ENCODE measurements at regions not wholly inside any gene's neighbourhood (a gene's known extent, or its start where the extent isn't known, plus 50 kb on each side); places are given as distances from the start of the nearest gene placed in this dataset.
A peak's percentile ranks its signal among the peaks of the same experiment; 100 is the strongest.

GRCh38 chr9:13665418-13666066 is 386.1 kb upstream of the MPDZ start:
- H3K27ac ChIP-seq: no peak overlapping the region
- no peaks in the 10 kb centered on the region for H3K4me1 ChIP-seq
- DNase-seq: no peak
- no peaks in the 10 kb centered on the region for H3K9me3 ChIP-seq
- no peak overlapping the region for H3K4me3 ChIP-seq (replicated peaks in 1 of 3)
- no peaks in the 10 kb centered on the region for H3K36me3 ChIP-seq
- 94 to 95% methylated on average over 4 of the region's 4 CpGs for WGBS, 2 donors
- intact Hi-C loops (cut with DNase I): no loop called here
- no peaks in the 10 kb centered on the region for H3K27me3 ChIP-seq
- no peak for TF ChIP-seq POLR2A (IDR thresholded peaks at IDR 0.05)
- no peak for TF ChIP-seq CTCF (IDR thresholded peaks at IDR 0.05)

GRCh38 chr9:13661014-13661413 is 381.5 kb upstream of the MPDZ start:
- Histone ChIP-seq H3K27ac (peak overlapping the region in 1 of 3 donors; percentile 24), H3K4me3 (replicated peaks in 1 of 3) (no peak overlapping the region), H3K36me3 (no peaks in the 10 kb centered on the region), H3K4me1 (no peaks in the 10 kb centered on the region), H3K27me3 (no peaks in the 10 kb centered on the region), H3K9me3 (no peaks in the 10 kb centered on the region)
- no peak for TF ChIP-seq POLR2A (IDR thresholded peaks at IDR 0.05)
- TF ChIP-seq CTCF (IDR thresholded peaks at IDR 0.05): no peak
- DNase-seq: no peak
- WGBS, 2 donors: 81 to 89% methylated on average over 3 of the region's 3 CpGs
- intact Hi-C loops (cut with DNase I): no loop called here

- H3K27me3 ChIP-seq: no peaks in the 10 kb centered on the region
- 79% methylated on average over 6 of the region's 6 CpGs for WGBS, 2 donors
- H3K27ac ChIP-seq: no peak overlapping the region
- H3K4me1 ChIP-seq: no peaks in the 10 kb centered on the region
- DNase-seq: no peak
- intact Hi-C loops (cut with DNase I): no loop called here
- TF ChIP-seq POLR2A (IDR thresholded peaks at IDR 0.05) (no peak), CTCF (IDR thresholded peaks at IDR 0.05) (no peak)
- no peaks in the 10 kb centered on the region for H3K9me3 ChIP-seq
- H3K36me3 ChIP-seq: no peaks in the 10 kb centered on the region
- no peak overlapping the region for H3K4me3 ChIP-seq (replicated peaks in 1 of 3)
Measured at GRCh38 chr9:13651969-13652663, 372.6 kb upstream of the MPDZ start.

- Histone ChIP-seq H3K27me3 (no peaks in the 10 kb centered on the region), H3K4me3 (replicated peaks in 1 of 3) (no peak overlapping the region), H3K36me3 (no peaks in the 10 kb centered on the region), H3K27ac (no peak overlapping the region), H3K4me1 (no peaks in the 10 kb centered on the region), H3K9me3 (no peaks in the 10 kb centered on the region)
- WGBS, 2 donors: 91 to 94% methylated on average over 8 of the region's 8 CpGs
- TF ChIP-seq POLR2A (IDR thresholded peaks at IDR 0.05) (no peak), CTCF (IDR thresholded peaks at IDR 0.05) (no peak)
- intact Hi-C loops (cut with DNase I): no loop called here
- no peak for DNase-seq
Measured at GRCh38 chr9:13651526-13651925, 372.0 kb upstream of the MPDZ start.

DNA sequence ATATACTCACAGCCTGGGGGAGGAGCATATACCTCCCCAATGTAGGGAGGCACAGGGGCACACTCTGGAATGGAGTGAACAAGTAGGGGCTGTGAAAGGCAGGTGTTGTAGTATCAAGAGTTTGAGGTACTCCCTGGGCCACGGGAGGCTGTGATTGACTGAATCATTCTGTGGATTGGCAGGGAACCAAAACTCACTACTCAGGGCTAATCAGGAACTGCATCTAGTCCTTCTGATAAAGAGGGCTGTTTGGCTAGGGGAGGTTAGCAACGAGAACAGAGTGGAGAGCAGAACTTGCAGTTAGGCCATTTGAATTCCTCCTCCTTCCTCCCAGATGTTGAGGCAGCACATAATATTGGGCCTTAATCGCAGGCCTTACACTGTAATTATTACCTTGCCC is 369.2 kb upstream of the MPDZ start:
- Histone ChIP-seq H3K36me3 (no peaks in the 10 kb centered on the region), H3K4me3 (replicated peaks in 1 of 3) (no peak overlapping the region), H3K4me1 (no peaks in the 10 kb centered on the region), H3K27ac (no peak overlapping the region), H3K27me3 (no peaks in the 10 kb centered on the region), H3K9me3 (no peaks in the 10 kb centered on the region)
- intact Hi-C loops (cut with DNase I): no loop called here
- 65 to 88% methylated on average over 3 of the region's 3 CpGs for WGBS, 2 donors
- TF ChIP-seq POLR2A (IDR thresholded peaks at IDR 0.05) (no peak), CTCF (IDR thresholded peaks at IDR 0.05) (no peak)
- no peak for DNase-seq

Data from thyroid gland (tissue), 4 donors.